PFSK-1 (cell line): ENCODE measurements at regions not wholly inside any gene's neighbourhood (a gene's known extent, or its start where the extent isn't known, plus 50 kb on each side); places are given as distances from the start of the nearest gene placed in this dataset.

Experiments used
- FOXP2 ChIP-seq: optimal IDR thresholded peaks from 2 replicates; pipeline ENCODE3; 2011; ENCODE audit warnings: borderline replicate concordance, control low read depth, inconsistent platforms; ENCODE audit not compliant: insufficient read depth; ENCODE audit errors: extremely low read length, extremely low read depth
- POLR2AphosphoS5 ChIP-seq: IDR thresholded peaks from 2 replicates; pipeline ENCODE4 v1.6.1; 2012; ENCODE audit warnings: low read depth, mild to moderate bottlenecking, control low read depth, low read length, moderate library complexity
- SIN3A ChIP-seq: IDR thresholded peaks from 2 replicates; pipeline ENCODE4 v1.6.1; 2012; ENCODE audit warnings: mild to moderate bottlenecking, low read length, moderate library complexity, borderline replicate concordance; ENCODE audit not compliant: insufficient read depth
- TAF1 ChIP-seq: IDR thresholded peaks from 2 replicates; pipeline ENCODE4 v1.6.1; 2012; ENCODE audit warnings: low read length, control low read depth, borderline replicate concordance; ENCODE audit not compliant: insufficient read depth
- TF ChIP-seq, protein P1 (sequence below), 2 experiments: IDR thresholded peaks; 2 replicates each; pipeline versions ENCODE4 v1.6.1 to v1.8.0; 2011 to 2012; ENCODE audit warnings: low read depth in 2 of 2, low read length in 2 of 2, control low read depth in 1 of 2, inconsistent platforms in 1 of 2, mild to moderate bottlenecking in 1 of 2, moderate library complexity in 1 of 2; ENCODE audit not compliant: insufficient read depth in 1 of 2

DNA sequence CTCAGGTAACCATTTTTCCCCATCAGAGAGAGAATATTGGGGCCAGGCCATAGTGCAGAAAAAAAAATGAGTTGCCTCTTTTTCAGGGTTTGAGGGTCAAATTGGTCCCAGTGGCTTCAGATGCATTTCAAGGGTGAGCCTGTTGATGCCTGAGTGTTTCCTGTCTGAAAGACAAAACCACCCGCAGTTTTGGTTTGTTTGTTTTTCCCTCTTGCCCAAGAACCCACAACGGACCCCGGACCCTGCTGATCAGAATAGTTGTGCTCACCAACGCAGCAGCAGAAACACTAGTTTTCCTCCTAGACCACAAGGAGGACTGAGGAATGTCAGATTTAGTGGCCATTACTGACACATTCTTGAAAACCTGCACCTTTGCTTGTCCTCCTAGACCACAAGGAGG, 1433.1 kb downstream of the PLA2G4A start:
- TF ChIP-seq POLR2AphosphoS5 (no peak), TAF1 (no peak), SIN3A (no peak), FOXP2 (no peak)
- TF ChIP-seq, protein P1, sequence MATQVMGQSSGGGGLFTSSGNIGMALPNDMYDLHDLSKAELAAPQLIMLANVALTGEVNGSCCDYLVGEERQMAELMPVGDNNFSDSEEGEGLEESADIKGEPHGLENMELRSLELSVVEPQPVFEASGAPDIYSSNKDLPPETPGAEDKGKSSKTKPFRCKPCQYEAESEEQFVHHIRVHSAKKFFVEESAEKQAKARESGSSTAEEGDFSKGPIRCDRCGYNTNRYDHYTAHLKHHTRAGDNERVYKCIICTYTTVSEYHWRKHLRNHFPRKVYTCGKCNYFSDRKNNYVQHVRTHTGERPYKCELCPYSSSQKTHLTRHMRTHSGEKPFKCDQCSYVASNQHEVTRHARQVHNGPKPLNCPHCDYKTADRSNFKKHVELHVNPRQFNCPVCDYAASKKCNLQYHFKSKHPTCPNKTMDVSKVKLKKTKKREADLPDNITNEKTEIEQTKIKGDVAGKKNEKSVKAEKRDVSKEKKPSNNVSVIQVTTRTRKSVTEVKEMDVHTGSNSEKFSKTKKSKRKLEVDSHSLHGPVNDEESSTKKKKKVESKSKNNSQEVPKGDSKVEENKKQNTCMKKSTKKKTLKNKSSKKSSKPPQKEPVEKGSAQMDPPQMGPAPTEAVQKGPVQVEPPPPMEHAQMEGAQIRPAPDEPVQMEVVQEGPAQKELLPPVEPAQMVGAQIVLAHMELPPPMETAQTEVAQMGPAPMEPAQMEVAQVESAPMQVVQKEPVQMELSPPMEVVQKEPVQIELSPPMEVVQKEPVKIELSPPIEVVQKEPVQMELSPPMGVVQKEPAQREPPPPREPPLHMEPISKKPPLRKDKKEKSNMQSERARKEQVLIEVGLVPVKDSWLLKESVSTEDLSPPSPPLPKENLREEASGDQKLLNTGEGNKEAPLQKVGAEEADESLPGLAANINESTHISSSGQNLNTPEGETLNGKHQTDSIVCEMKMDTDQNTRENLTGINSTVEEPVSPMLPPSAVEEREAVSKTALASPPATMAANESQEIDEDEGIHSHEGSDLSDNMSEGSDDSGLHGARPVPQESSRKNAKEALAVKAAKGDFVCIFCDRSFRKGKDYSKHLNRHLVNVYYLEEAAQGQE (IDR thresholded peaks at IDR 0.05; ENCODE audit: insufficient read depth in 1 of 2, low read depth in 2 of 2, low read length in 2 of 2) = no peak
